PC-9 (cell line): ENCODE measurements at regions not wholly inside any gene's neighbourhood (a gene's known extent, or its start where the extent isn't known, plus 50 kb on each side); places are given as distances from the start of the nearest gene placed in this dataset.

Experiments
- BruUV-seq: library from RNA; stranded (reverse); fragments of 400-500 nt; replicated peaks from 2 replicates; lab custom pipeline; 2021; lab: Mats Ljungman, UMichigan
- CTCF ChIA-PET: fragments of 300-600 bp; sonication (Branson Sonifier 250); formaldehyde crosslinking; loops from one replicate; lab custom pipeline; 2022; ENCODE audit warnings: antibody characterized with exemption; lab: Charles Lee
- POLR2A ChIA-PET: fragments of 300-600 bp; sonication (Branson Sonifier 250); formaldehyde crosslinking; loops from one replicate; lab custom pipeline; 2022; ENCODE audit warnings: antibody characterized with exemption; ENCODE audit not compliant: unreplicated experiment; lab: Charles Lee
- DNase-seq, 2 experiments: peaks; one replicate each; pipeline versions ENCODE4 v3.0.0 to v3.0.0-alpha.2; 2015 to 2022; ENCODE audit warnings: mixed read lengths in 1 of 2
- H2AFZ ChIP-seq: fragments of 200-600 bp; sonication (generic); 2 replicates; pipeline ENCODE4 v1.8.1; 2017; ENCODE audit warnings: antibody characterized with exemption
- H3F3A ChIP-seq: fragments of 200-600 bp; sonication (generic); 2 replicates; pipeline ENCODE4 v1.8.1; 2017; ENCODE audit warnings: antibody characterized with exemption, mild to moderate bottlenecking, low read depth; ENCODE audit not compliant: insufficient read depth
- H3K27ac ChIP-seq: fragments of 200-600 bp; sonication (generic); 2 replicates; pipeline ENCODE4 v1.6.1; 2016; ENCODE audit warnings: mixed run types
- H3K27me3 ChIP-seq: fragments of 200-600 bp; sonication (generic); 2 replicates; pipeline ENCODE4 v1.6.1; 2016; ENCODE audit warnings: low read depth, mixed run types; ENCODE audit not compliant: insufficient read depth
- H3K36me3 ChIP-seq: fragments of 200-600 bp; sonication (generic); 2 replicates; pipeline ENCODE4 v1.6.1; 2016; ENCODE audit warnings: low read depth, mixed run types
- H3K4me1 ChIP-seq: fragments of 200-600 bp; sonication (generic); replicated peaks from 2 replicates; pipeline ENCODE4 v1.6.1; 2016; ENCODE audit warnings: mixed run types; ENCODE audit not compliant: insufficient read depth
- H3K4me2 ChIP-seq: fragments of 200-600 bp; sonication (generic); 2 replicates; pipeline ENCODE4 v1.6.1; 2017; ENCODE audit warnings: mixed run types
- H3K4me3 ChIP-seq: fragments of 200-600 bp; sonication (generic); 2 replicates; pipeline ENCODE4 v1.6.1; 2016; ENCODE audit warnings: mixed run types
- H3K79me2 ChIP-seq: fragments of 200-600 bp; sonication (generic); 2 replicates; pipeline ENCODE4 v1.6.1; 2017; ENCODE audit warnings: low read depth, mixed run types
- H3K9me2 ChIP-seq: fragments of 200-600 bp; sonication (generic); 2 replicates; pipeline ENCODE4 v1.8.1; 2017; ENCODE audit warnings: mild to moderate bottlenecking; ENCODE audit not compliant: insufficient read depth
- H3K9me3 ChIP-seq: fragments of 200-600 bp; sonication (generic); 2 replicates; pipeline ENCODE4 v1.8.1; 2016; ENCODE audit warnings: low read depth; ENCODE audit not compliant: insufficient read depth
- H4K20me1 ChIP-seq: fragments of 200-600 bp; sonication (generic); 2 replicates; pipeline ENCODE4 v1.8.1; 2017; ENCODE audit not compliant: insufficient read depth
- EZH2 ChIP-seq: fragments of 200-600 bp; sonication (generic); IDR thresholded peaks from 2 replicates; pipeline ENCODE4 v1.8.0; 2017; ENCODE audit warnings: antibody characterized with exemption, low read depth
- intact Hi-C: fragments of 100-400 bp; cut with micrococcal nuclease; formaldehyde crosslinking; loops from one replicate; pipeline ENCODE4 v1.10.0; 2022; ENCODE audit not compliant: unreplicated experiment
- TF ChIP-seq, protein P1 (sequence below): fragments of 200-600 bp; sonication (generic); conservative IDR thresholded peaks from 2 replicates; pipeline ENCODE4 v1.6.1; 2017; ENCODE audit warnings: mixed run types, antibody characterized with exemption, mild to moderate bottlenecking, moderate library complexity

DNA sequence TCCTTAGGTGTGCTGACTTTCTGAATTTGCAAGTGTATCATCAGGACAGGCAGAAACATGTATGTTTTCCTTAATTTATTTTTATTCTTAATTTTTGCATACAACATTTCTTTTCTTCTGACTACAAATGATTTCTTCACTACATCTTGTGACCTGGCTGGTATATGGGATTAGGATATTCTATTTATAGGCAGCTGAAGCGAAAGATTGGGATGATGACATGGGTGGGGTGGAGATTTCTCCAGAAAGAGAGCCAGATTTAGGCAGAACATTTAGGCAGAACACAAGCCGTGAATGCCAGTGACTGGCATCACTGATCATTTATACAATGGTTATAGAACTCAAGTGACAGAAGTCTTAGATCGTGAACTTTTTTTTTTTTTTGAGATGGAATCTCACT, 256.7 kb downstream of the KLF6 start:
- CTCF ChIA-PET = no interaction called here
- Histone ChIP-seq H3K4me2 (no peak overlapping the region), H3K36me3 (no peaks in the 10 kb centered on the region), H3K9me2 (no peaks in the 10 kb centered on the region), H3K27me3 (no peaks in the 10 kb centered on the region), H3K4me3 (no peak overlapping the region), H2AFZ (no peak overlapping the region), H3K27ac (no peak overlapping the region), H3K4me1 (peaks cover 13% of the 10 kb centered on the region), H3K79me2 (no peaks in the 10 kb centered on the region), H3F3A (peaks cover 8% of the 10 kb centered on the region), H4K20me1 (no peaks in the 10 kb centered on the region), H3K9me3 (no peaks in the 10 kb centered on the region)
- BruUV-seq = no TSS peak
- intact Hi-C loops = loop anchor here (5.0 kb wide), 1 partner anchor 36 kb away; no protein-coding TSS in a partner anchor
- POLR2A ChIA-PET = no interaction called here
- TF ChIP-seq, protein P1, sequence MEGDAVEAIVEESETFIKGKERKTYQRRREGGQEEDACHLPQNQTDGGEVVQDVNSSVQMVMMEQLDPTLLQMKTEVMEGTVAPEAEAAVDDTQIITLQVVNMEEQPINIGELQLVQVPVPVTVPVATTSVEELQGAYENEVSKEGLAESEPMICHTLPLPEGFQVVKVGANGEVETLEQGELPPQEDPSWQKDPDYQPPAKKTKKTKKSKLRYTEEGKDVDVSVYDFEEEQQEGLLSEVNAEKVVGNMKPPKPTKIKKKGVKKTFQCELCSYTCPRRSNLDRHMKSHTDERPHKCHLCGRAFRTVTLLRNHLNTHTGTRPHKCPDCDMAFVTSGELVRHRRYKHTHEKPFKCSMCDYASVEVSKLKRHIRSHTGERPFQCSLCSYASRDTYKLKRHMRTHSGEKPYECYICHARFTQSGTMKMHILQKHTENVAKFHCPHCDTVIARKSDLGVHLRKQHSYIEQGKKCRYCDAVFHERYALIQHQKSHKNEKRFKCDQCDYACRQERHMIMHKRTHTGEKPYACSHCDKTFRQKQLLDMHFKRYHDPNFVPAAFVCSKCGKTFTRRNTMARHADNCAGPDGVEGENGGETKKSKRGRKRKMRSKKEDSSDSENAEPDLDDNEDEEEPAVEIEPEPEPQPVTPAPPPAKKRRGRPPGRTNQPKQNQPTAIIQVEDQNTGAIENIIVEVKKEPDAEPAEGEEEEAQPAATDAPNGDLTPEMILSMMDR = no peak
- no peak for TF ChIP-seq EZH2
- no peak for DNase-seq

DNA sequence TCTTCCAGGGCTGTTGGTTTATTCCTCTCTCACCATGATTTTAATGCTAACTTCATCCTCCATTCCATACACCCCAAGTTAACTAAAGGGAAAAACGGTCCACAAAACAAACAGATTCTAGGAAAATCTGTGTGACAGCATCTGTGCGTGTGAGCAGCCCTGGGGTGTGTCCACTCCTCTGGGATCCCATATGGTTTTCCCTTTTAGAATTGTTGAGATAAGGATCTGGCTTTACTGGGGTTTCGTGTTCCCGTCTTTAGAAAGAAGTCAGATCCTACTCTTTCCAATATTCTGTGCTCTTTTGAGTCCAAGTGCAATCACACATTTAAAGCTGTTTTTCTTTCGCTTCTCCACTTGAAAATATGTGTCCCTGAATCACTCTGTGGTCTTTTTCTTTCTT, 257.1 kb downstream of the KLF6 start:
- H3K4me2 ChIP-seq = no peak overlapping the region
- no peaks in the 10 kb centered on the region for H4K20me1 ChIP-seq
- intact Hi-C loops = loop anchor here (5.0 kb wide), 1 partner anchor 36 kb away; no protein-coding TSS in a partner anchor
- H3K27ac ChIP-seq = no peak overlapping the region
- POLR2A ChIA-PET = no interaction called here
- no TSS peak for BruUV-seq
- no peaks in the 10 kb centered on the region for H3K9me2 ChIP-seq
- no peak for DNase-seq
- no peaks in the 10 kb centered on the region for H3K36me3 ChIP-seq
- H3K4me1 ChIP-seq = peaks cover 9% of the 10 kb centered on the region
- TF ChIP-seq, protein P1 = no peak
- no peaks in the 10 kb centered on the region for H3K79me2 ChIP-seq
- H3F3A ChIP-seq = peaks cover 4% of the 10 kb centered on the region; the same call in 1 of the 2 replicates
- H3K4me3 ChIP-seq = no peak overlapping the region
- no peaks in the 10 kb centered on the region for H3K9me3 ChIP-seq
- CTCF ChIA-PET = no interaction called here
- no peak overlapping the region for H2AFZ ChIP-seq
- H3K27me3 ChIP-seq = no peaks in the 10 kb centered on the region

- DNase-seq = no peak
- no peaks in the 10 kb centered on the region for H3K27me3 ChIP-seq
- intact Hi-C loops = loop anchor here (5.0 kb wide), 1 partner anchor 35 kb away; no protein-coding TSS in a partner anchor
- TF ChIP-seq, protein P1 = no peak
- no peaks in the 10 kb centered on the region for H3K36me3 ChIP-seq
- no peak overlapping the region for H2AFZ ChIP-seq
- no TSS peak for BruUV-seq
- H3K4me2 ChIP-seq = no peak overlapping the region
- no peak overlapping the region for H3K27ac ChIP-seq
- H3K9me3 ChIP-seq = no peaks in the 10 kb centered on the region
- no peaks in the 10 kb centered on the region for H3K9me2 ChIP-seq
- no peaks in the 10 kb centered on the region for H3F3A ChIP-seq
- no peaks in the 10 kb centered on the region for H3K79me2 ChIP-seq
- H3K4me3 ChIP-seq = no peak overlapping the region
- ChIA-PET CTCF (no interaction called here), POLR2A (no interaction called here)
- H4K20me1 ChIP-seq = no peaks in the 10 kb centered on the region
- H3K4me1 ChIP-seq = peaks cover 4% of the 10 kb centered on the region; the same call in 1 of the 2 replicates
Measured at GRCh38 chr10:3526727-3527501, 258.1 kb downstream of the KLF6 start.
